ENCODE measurements at regions not wholly inside any gene's neighbourhood (a gene's known extent, or its start where the extent isn't known, plus 50 kb on each side); places are given as distances from the start of the nearest gene placed in this dataset.
"Not testable (repeated sequence)": the region's sequence is repeated elsewhere in the genome, so short reads cannot be mapped to it uniquely, and the experiment has no call there.

DNA sequence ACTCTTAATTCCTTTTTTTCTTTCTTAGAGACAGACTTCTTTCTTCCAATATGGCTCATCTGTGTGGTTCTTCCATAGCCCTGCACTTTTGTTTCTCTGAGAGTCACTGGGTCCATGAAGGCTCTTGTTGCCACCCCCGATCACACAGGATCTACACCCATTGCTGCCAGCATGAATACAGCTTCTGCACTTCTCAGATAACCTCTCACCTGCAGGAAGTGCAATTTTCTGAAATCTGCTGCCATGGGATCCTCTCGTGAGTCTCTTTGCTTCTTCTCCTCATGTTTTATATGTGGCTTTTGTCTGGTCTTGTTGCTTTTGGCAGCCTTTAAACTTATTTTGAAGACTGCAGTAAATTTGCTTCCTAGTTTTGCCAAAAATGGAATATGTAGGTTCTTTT lies 171.2 kb downstream of the TMEM167A start:
- no peak overlapping the region for H3K27ac Mint-ChIP-seq
- ATAC-seq (ENCODE audit: low read depth) (no peak), DNase-seq (no peak)
- H3K9me3 Mint-ChIP-seq: peaks cover 7% of the 10 kb centered on the region
- peaks cover 3% of the 10 kb centered on the region for H3K4me1 Mint-ChIP-seq
- H3K36me3 Mint-ChIP-seq: peaks cover 2% of the 10 kb centered on the region
- peaks cover 26% of the 10 kb centered on the region for H3K27me3 Mint-ChIP-seq
- POLR2A ChIA-PET: no interaction called here
- no peak overlapping the region for H3K4me3 Mint-ChIP-seq

DNA sequence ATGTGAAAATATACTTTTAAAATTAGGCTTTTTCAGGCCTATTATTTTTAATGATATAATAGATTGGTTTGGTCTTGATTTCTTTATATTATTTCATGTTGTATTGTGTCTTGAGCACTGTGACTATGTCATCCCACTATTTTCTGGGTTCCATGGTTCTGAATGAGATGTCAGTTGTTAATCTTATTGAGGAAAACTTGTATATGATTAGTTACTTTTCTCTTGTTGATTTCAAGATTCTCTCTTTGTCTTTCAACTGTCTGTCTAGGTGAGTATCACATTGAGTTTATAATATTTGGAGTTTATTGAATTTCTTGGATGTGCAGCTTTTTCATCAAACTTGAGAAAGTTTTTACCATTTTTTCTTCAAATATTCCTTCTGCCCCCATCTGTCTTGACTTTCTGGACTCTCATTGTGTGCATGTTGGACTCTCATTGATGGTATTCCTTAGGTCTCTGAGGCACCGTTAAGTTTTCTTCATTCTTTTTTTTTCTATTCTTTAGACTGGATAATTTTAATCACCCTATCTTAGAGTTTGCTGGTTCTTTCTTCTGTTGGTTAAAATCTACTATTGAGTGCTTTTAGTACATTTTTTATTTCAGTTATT lies 175.8 kb downstream of the TMEM167A start:
- H3K36me3 Mint-ChIP-seq: peaks cover 2% of the 10 kb centered on the region
- H3K27me3 Mint-ChIP-seq: peaks cover 19% of the 10 kb centered on the region
- DNase-seq: no peak
- H3K27ac Mint-ChIP-seq: no peak overlapping the region
- no peak overlapping the region for H3K4me3 Mint-ChIP-seq
- H3K9me3 Mint-ChIP-seq: peaks cover 15% of the 10 kb centered on the region
- ATAC-seq (ENCODE audit: low read depth): no peak
- POLR2A ChIA-PET: no interaction called here
- H3K4me1 Mint-ChIP-seq: no peaks in the 10 kb centered on the region

DNA sequence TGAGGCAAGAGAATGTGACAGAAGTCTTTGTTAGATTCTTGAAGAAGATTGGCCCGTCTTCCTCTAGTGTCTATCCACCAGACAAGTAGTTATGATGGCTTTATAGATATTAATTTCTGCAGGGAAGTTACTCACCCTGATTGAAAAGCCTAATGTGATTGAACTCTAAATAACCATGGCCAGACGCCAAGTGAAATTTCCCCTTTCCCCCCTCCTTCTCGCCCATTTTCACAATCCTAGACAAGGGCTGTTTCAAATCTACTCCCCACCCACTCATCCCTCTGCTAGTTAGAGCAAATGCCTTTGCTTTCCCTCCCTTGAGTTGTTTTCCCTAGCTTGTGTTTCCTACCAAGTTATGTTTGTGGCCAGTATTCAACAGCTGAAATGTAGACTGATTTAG lies 182.5 kb downstream of the TMEM167A start:
- Mint-ChIP-seq H3K4me3 (no peak overlapping the region), H3K36me3 (no peaks in the 10 kb centered on the region), H3K27ac (no peak overlapping the region), H3K9me3 (peaks cover 7% of the 10 kb centered on the region), H3K4me1 (no peaks in the 10 kb centered on the region), H3K27me3 (peaks cover 5% of the 10 kb centered on the region)
- POLR2A ChIA-PET: no interaction called here
- DNase-seq (no peak), ATAC-seq (ENCODE audit: low read depth) (no peak)

DNA sequence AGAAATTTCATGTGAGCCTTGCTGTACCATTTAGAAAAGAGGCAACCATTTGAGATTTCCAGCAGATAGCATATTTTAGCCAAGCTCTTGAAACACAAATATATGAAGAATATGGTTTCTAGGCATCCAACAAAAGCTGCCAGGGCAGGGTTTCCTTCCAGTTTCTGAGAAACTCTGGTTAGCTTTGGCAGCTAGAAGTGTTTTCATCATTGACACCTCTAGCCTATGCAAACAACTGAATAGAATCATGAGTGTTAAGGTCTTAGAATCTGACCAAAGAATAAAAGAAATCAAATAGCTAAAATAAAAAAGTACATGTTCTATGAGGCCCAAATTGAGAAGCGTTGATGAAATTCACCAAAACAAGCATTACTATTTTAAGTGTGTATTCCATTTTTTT lies 188.1 kb downstream of the TMEM167A start:
- ATAC-seq (ENCODE audit: low read depth) (no peak), DNase-seq (no peak)
- Mint-ChIP-seq H3K27me3 (peaks cover 7% of the 10 kb centered on the region), H3K27ac (no peak overlapping the region), H3K4me1 (peaks cover 13% of the 10 kb centered on the region), H3K4me3 (no peak overlapping the region), H3K9me3 (peaks cover 6% of the 10 kb centered on the region), H3K36me3 (peaks cover 5% of the 10 kb centered on the region)
- POLR2A ChIA-PET: interaction anchor here (1.5 kb wide), 1 partner anchor 23 kb away, joined by 3 read pairs; no protein-coding TSS in a partner anchor

DNA sequence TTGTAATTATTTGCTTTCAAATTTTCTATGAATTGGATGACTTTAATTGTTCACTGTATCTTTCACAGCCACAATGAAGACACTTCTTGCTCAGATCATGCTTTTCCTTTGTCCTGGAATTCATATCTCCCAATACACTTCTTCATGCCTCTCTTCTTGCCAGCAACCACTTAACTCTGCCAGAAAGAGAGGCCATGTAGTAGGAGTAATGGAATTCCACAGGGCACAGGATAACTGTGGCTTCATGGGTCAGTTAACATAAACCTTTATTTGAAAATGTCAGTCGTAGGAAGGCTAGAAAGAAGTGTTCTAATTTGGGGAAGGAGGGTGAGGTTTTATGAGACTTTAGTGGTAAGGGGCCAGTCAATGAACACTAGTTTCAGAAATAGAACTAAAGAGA lies 190.3 kb downstream of the TMEM167A start:
- no peak overlapping the region for H3K4me3 Mint-ChIP-seq
- H3K4me1 Mint-ChIP-seq: peaks cover 18% of the 10 kb centered on the region
- peaks cover 9% of the 10 kb centered on the region for H3K36me3 Mint-ChIP-seq
- POLR2A ChIA-PET: no interaction called here
- H3K27me3 Mint-ChIP-seq: peaks cover 4% of the 10 kb centered on the region
- ATAC-seq (ENCODE audit: low read depth) (no peak), DNase-seq (no peak)
- H3K9me3 Mint-ChIP-seq: peaks cover 11% of the 10 kb centered on the region
- no peak overlapping the region for H3K27ac Mint-ChIP-seq

DNA sequence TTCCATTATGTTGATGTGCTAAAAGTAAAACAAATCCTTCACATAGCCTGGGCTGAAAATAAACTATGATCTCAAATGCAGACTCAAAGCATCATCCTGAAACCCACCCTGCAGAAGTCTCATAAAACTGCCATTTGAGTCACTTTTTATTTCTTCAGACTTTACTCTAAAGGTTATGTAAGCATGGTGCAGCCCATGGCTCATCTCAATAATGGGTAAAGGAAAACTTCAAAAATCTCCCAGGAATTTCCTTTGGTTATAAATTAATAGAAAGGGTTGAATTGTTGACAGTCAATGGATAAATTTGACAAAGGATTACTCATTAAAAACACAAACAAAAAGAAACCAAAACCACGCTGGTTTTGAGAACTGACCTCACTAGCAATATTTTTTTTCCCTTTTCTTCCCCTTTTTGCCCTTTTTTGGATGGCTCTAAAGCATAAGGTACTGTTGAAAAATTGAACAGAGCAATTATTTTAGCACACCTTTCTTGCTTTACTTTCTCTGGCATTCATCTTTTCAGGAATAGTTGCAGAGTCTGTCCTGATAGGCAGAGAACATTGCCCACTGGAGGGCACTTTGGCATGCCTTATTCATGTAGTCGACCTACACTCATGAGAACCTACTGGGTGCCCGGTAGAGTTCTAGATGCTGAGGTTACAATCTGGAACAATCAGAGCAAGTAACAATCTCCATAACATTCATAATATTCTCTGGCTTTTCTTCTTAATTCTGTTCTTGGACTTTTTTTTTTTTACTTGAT lies 191.4 kb downstream of the TMEM167A start:
- ATAC-seq (ENCODE audit: low read depth) (no peak), DNase-seq (no peak)
- H3K9me3 Mint-ChIP-seq: peaks cover 11% of the 10 kb centered on the region
- H3K36me3 Mint-ChIP-seq: peaks cover 15% of the 10 kb centered on the region
- POLR2A ChIA-PET: no interaction called here
- H3K4me1 Mint-ChIP-seq: peaks cover 23% of the 10 kb centered on the region
- peaks cover 2% of the 10 kb centered on the region for H3K27me3 Mint-ChIP-seq
- no peak overlapping the region for H3K4me3 Mint-ChIP-seq
- H3K27ac Mint-ChIP-seq: no peak overlapping the region

DNA sequence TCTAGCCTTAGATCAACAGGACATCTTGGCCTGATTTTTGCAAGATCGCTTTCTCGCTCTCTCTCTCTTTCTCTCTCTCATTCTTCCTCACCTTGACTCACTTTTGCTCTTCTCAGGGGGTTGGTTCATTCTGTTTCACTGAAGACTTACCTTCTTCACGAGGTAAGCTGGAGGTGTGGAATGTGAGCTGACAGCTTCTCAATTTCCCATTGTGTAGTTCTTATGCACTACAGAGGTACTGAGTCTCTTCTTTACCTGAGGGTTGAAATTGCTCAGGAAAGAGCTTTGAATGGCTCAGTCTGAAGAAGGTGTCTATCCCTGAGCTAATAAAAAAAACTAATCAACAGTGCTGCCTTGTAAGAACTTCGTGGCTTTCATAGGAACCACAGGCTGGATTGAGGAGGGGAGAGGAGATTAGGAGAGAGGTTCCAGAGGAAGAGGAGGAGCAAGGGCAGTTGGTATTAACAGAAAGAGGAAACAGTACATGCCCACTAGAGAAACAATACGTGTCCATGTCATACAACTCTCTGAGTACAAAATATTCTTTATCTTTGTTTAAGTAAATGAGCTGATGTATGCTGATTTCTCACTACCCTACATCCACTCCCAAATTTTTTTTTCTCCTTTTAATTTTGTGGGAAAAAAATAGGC lies 192.2 kb downstream of the TMEM167A start:
- Mint-ChIP-seq H3K4me3 (no peak overlapping the region), H3K36me3 (peaks cover 16% of the 10 kb centered on the region), H3K27me3 (peaks cover 2% of the 10 kb centered on the region), H3K4me1 (peaks cover 23% of the 10 kb centered on the region), H3K27ac (no peak overlapping the region), H3K9me3 (peaks cover 15% of the 10 kb centered on the region)
- POLR2A ChIA-PET: no interaction called here
- no peak for DNase-seq
- ATAC-seq (ENCODE audit: low read depth): no peak

DNA sequence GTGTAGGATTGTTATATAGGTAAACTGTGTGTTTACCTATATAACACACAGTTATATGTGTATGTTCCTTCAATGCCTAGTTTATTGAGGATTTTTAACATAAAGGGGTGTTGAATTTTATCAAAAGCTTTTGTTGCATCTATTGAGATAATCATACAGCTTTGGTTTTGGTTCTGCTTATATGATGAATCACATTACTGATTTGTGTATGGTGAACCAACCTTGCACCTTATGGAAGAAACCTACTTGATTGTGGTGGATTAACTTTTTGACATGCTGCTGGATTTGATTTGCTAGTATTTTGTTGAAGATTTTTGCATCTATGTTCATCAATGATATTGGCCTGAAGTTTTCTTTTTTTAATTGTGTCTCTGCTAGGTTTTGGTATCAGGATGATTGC lies 194.9 kb downstream of the TMEM167A start:
- POLR2A ChIA-PET: no interaction called here
- no peak for ATAC-seq (ENCODE audit: low read depth)
- H3K4me3 Mint-ChIP-seq: no peak overlapping the region

DNA sequence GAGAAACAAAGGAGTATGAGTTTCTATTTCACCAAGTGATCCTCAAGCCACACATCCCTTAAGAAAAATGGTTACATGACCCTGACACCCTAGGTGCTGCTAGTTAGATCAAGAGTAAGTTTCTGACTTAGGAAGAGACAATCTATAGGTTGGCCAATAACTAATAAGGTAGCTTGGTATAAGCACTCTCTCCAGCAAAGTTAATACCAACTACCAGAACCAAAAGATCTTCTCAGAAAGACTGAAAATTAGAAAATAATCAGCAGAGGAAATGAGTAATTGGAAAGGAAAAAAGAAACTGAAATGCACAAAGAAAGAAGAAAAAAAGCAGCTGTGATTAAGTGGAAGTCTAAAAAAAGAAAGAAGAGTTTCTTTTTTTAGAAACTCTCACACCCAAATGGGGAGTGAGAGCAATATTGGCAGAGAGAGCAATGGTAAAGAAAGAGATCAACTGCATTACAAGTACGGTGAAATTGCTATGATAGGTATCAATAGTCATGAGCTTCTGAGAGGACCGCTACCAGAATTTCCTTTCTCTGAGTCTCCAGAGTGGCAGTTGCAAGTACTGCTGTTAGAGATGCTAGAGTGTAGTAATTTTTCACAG lies 195.5 kb downstream of the TMEM167A start:
- Mint-ChIP-seq H3K27me3 (peaks cover 2% of the 10 kb centered on the region), H3K27ac (peak overlapping the region; percentile 17), H3K4me3 (peak overlapping the region; percentile 21), H3K9me3 (peaks cover 20% of the 10 kb centered on the region), H3K4me1 (peaks cover 18% of the 10 kb centered on the region), H3K36me3 (peaks cover 16% of the 10 kb centered on the region)
- no peak for ATAC-seq (ENCODE audit: low read depth)
- no peak for DNase-seq
- POLR2A ChIA-PET: no interaction called here

More for the DNA sequence above, 194.9 kb downstream of the TMEM167A start:
- Mint-ChIP-seq H3K27ac (no peak overlapping the region), H3K4me1 (peaks cover 18% of the 10 kb centered on the region), H3K27me3 (peaks cover 2% of the 10 kb centered on the region), H3K36me3 (peaks cover 16% of the 10 kb centered on the region), H3K9me3 (peaks cover 20% of the 10 kb centered on the region)
- DNase-seq: no peak

DNA sequence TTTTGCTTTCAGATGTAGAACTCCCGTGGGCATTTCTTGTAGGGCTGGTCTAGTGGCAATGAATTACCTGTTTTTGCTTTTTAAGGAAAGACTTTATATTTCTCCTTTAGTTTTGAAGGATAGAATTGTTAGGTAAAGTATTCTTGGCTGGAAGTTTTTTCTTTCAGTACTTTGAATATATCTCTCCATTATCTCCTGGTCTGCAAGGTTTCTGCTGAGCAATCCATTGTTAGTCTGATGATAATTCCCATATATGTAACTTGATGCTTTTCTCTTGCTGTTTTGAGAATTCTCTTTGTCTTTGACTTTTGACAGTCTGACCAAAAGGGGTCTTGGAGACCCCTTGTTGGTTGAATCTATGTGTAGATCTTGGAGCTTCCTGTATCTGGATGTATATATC lies 198.1 kb downstream of the TMEM167A start:
- H3K27ac Mint-ChIP-seq: no peak overlapping the region
- H3K4me1 Mint-ChIP-seq: peaks cover 11% of the 10 kb centered on the region
- H3K4me3 Mint-ChIP-seq: no peak overlapping the region
- H3K9me3 Mint-ChIP-seq: peaks cover 17% of the 10 kb centered on the region
- peaks cover 11% of the 10 kb centered on the region for H3K36me3 Mint-ChIP-seq
- POLR2A ChIA-PET: no interaction called here
- ATAC-seq (ENCODE audit: low read depth) (no peak), DNase-seq (no peak)
- H3K27me3 Mint-ChIP-seq: no peaks in the 10 kb centered on the region

DNA sequence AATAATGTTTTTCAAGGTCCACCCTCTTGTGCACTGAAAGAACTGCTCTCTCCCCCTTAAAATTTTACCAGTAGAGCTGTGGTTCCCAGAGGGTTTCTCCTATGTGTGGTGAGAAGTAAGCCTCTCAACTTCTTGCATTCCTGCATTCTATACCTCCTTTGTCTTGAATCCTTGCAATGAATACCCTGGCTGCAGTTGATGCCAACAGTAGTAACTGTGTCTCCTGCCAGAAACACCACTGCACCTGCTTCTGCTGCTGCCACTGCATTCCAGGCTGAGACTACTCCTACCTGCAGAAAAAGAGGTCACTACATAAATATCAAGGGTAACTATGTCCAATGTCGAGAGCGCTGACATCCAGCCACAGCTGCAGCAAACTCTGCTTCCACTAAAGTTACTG lies 203.7 kb downstream of the TMEM167A start:
- H3K27ac Mint-ChIP-seq: no peak overlapping the region
- H3K27me3 Mint-ChIP-seq: no peaks in the 10 kb centered on the region
- no peaks in the 10 kb centered on the region for H3K4me1 Mint-ChIP-seq
- H3K36me3 Mint-ChIP-seq: peaks cover 2% of the 10 kb centered on the region
- no peak overlapping the region for H3K4me3 Mint-ChIP-seq
- ATAC-seq (ENCODE audit: low read depth) (no peak), DNase-seq (no peak)
- peaks cover 3% of the 10 kb centered on the region for H3K9me3 Mint-ChIP-seq
- POLR2A ChIA-PET: no interaction called here

DNA sequence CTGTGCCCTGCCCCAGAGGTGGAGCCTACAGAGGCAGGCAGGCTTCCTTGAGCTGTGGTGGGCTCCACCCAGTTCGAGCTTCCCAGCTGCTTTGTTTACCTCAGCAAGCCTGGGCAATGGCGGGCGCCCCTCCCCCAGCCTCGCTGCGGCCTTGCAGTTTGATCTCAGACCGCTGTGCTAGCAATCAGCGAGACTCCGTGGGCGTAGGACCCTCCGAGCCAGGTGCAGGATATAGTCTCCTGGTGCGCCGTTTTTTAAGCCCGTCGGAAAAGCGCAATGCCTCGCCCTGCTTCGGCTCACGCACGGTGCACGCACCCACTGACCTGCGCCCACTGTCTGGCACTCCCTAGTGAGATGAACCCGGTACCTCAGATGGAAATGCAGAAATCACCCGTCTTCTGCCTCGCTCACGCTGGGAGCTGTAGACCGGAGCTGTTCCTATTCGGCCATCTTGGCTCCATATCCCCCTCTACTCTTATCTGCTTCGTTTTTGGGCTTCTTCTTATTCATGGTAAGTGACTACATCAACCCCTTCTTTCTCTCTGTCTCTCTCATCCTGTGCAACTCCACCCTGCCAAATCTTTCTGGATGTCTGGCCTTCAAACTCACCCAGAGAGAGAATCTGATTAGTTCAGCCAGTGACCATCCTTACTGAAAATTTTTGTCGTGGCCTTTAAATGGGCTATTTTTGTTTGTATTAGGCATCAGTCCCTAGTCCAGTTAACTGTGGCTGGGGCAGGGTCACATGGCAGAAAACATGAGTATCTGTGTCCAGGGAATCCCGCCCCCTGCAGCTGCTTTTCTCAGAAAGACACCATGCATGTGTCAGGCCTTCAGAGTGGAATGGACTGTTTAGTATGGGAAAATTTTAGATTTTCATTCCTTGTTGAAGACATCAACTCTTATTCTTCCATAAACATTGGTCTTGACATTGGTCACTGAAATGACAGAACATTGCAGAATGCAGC lies 204.6 kb downstream of the TMEM167A start:
- H3K27ac Mint-ChIP-seq; H3K9me3 Mint-ChIP-seq; H3K36me3 Mint-ChIP-seq; POLR2A ChIA-PET; H3K27me3 Mint-ChIP-seq; H3K4me1 Mint-ChIP-seq; DNase-seq; ATAC-seq (ENCODE audit: low read depth); H3K4me3 Mint-ChIP-seq: not testable (repeated sequence)

DNA sequence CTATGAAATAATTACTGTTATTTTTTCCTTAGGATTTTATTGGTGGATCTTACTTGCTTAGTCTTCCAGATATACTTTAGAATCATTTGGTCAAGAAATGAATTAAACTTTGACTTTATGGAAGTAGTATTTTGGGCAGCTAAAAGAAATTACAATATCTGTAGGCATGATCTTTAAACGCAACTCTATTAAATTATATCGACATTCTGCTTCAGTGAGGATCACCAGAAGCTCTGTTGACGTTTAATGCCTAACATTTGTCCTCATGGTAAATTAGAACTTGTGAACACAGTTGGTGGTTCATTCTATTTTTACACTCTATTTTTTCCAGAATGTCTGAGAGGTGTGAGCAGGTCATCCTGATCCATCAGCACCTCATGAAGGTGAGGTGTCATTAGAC lies 211.6 kb downstream of the TMEM167A start:
- POLR2A ChIA-PET: no interaction called here
- Mint-ChIP-seq H3K9me3 (peaks cover 2% of the 10 kb centered on the region), H3K36me3 (no peaks in the 10 kb centered on the region), H3K4me1 (no peaks in the 10 kb centered on the region), H3K27me3 (peaks cover 2% of the 10 kb centered on the region), H3K27ac (no peak overlapping the region), H3K4me3 (no peak overlapping the region)
- ATAC-seq (ENCODE audit: low read depth) (no peak), DNase-seq (no peak)
